Fibroblast of skin of left quadriceps (primary cell): ENCODE measurements at regions not wholly inside any gene's neighbourhood (a gene's known extent, or its start where the extent isn't known, plus 50 kb on each side); places are given as distances from the start of the nearest gene placed in this dataset.
"Not testable (repeated sequence)": the region's sequence is repeated elsewhere in the genome, so short reads cannot be mapped to it uniquely, and the experiment has no call there.

Source experiments
- DNase-seq, 2 experiments: peaks; one replicate each; pipeline ENCODE4 v3.0.0-alpha.2; 2013; ENCODE audit warnings: low read depth in 2 of 2

DNA sequence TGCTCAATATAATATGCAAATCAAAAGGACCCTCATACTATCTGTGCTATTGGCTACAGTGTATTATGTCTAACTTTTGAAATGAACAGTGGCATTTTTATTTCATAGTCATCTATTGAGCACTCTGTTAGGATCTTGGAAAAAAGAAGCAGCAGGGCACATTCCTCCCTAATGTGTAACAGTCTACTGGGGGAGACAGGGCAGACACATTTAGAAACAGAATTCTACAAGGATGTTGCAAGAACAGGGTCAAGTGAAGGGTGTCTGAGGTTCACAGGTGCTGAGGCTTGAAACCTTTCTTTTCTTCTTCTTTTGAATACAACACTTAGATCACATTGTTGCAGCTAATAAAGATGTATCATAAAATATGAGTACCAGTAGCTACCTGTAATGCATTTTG is 129.7 kb upstream of the SLC4A4 start:
- peak; percentile 57 to 59 for DNase-seq

DNA sequence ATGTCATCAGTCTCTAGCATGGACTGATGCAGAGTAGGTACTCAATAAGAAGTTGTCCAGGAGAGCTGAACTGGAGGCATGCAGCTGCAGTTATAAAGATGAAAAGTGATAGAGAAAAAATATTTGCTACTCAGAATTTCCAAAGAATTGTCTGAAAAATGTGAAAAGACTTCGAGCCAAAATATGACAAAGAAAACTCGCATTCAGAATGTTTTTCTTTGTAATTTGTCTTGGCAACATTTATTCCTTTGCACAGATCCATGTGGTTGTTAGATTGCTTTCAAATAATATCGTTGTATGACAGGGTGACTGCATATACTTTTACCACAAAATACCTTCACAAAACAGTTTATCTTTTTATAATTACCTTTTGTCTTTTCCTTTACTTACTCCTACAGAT is 128.0 kb upstream of the SLC4A4 start:
- no peak for DNase-seq

DNA sequence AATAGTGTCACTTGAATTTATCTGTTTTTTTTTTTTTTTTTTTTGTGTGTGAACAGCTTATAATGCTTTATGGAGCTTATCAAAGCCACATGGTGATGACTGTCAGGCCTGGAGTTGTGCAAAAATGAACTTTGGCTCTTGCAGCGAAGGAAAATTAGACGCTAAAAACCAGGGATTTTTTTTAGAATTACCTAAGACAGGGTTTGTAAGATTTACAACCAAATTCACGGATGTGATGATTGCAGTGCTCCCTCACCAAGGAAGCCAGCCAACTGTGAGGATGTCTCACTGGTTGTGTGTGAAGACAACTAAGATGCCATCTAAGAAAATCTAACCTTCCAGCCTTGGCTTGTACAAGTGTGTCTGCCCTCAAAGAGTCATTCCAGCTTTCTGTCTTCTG is 127.1 kb upstream of the SLC4A4 start:
- DNase-seq = peak; percentile 63 to 66

DNA sequence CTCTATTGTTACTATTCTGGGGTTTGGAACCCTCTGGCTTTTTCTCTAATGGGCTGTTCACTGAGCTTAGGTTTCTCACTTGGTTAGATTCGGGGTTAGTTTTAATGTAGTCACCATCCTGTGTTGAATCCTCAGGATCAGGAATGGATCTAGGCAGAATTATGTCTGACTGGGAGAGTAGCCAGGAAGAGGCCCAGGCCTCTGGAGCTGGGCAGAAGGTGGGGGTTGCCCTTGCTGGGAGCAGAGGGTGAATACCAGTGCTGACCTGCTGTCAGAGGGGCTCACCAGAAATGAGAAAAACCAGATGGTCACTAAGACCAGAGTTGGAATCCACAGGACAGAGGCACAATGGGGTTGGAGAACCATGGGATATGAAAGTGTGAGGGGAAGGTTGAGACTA is 126.6 kb upstream of the SLC4A4 start:
- DNase-seq = no peak

DNA sequence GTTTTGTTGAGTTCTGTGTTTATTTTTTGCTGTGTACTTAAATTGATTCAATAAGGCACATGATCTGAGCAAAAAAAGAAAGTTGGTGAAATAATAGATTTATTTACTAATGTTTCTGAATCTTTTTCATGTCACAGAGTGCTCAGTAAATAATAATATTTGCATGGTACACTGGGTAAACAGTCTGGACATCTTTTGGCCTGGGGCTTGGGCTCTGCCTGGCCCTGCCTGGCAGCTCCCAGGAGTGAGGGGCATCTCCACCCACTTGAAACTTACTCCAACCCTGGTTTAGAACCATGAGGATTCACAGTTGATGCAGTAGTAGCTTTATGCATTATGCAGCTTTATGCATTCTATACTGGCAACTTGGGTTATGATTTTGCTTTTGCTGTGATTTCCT is 124.2 kb upstream of the SLC4A4 start:
- DNase-seq = no peak

DNA sequence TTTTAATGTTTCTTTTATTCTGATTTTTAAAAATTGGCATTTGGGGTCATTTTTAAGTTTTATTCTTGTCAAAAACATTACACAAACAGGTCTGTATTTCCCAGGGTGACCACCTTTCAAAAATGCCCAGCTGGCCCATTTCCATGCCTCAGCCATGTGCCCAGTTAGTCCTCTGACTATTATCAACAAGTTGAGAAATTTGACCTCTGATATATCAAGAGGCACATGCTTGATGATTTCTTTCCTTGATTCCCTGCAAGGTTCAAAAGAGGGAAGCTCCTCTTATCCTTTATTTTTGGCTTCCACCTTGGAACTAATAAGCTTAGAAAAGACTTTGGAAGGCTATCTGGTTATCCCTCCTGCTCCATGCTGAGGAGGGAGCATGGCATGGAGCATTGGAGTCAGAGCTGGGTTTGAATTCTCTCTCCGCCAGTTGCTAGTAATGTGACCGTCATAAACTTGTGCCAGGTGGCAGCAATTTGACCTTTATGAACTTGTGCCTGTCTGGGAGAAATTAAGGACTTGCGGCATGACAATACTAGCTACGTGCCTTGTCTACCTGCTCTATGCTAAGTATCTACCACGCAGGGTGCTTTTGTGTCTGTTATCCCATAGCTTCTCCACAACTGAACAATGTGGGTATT is 122.4 kb upstream of the SLC4A4 start:
- DNase-seq = no peak

DNA sequence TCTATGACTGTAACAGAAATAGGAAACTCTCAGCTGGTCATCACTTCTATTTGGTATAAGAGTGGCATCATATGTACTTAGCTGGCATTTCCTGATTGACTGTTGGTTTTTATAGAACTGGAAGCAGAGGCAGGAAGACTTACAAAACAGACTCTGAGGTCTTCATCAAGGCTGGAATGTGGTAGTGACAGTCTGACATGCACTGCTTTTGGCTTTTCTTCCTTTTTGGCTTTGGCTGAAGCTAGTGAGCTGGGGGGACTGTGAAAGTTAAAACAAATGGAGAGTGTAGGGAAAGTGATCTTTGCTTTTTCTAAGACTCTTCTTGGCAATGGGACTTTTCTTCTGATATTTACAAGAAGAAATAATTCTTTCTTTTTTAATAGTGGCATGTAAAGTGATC is 121.1 kb upstream of the SLC4A4 start:
- DNase-seq = no peak

DNA sequence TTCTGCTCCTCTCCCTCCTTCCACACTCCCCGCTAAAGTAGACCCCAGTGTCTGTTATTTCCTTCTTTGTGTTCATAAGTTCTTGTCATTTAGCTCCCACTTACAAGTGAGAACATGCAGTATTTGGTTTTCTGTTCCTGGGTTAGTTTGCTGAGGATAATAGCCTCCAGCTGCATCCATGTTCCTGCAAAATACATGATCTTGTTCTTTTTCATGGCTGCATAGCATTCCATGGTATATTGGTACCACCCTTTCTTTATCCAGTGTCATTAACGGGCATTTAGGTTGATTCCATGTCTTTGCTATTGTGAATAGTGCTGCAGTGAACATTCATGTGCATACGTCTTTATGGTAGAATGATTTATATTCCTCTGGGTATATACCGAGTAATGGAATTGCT is 118.0 kb upstream of the SLC4A4 start:
- DNase-seq = not testable (repeated sequence)

DNA sequence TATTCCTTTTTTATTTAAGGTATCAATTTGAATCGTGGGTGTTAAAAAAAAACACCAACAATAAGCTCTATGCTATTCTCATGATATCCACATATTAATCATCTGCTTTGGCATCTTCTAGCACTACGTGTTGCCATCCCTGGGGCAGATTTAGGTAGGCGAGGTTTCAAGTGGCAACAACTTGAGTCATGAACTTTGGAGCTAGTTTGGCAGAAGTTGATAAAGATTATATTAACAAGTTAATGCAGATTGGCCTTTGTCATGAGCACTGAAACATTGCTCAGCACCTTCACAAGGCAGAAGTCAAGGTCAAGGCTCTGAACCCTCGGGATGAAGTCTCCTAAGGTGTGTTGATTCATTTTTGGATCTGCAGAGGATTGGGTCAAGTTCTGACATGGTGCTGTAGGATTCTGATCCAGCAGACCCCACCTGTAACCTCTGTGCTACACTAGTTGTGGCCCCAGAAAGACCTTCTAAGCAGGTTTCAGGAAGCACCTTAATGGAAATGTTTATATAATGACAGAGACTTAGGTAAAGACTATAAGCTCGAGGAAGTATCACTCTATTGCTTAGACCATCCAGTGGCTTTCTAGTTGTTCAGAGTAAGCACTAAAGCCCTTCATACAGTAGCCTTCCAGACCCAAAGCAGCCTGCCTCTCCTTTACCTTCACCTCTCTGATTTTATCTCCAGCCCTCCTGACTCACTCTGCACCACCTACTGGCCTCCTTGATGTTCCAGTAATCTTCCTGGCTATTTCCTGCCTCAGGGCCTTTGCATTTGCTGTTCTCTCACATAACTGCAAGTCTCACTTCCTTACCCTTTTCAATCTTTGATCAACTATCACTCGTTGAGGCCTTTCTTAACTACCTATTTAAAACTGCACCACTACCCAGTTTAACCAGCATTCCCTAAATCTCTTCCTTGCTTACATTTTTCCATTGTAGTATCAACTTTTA is 117.0 kb upstream of the SLC4A4 start:
- no peak for DNase-seq

DNA sequence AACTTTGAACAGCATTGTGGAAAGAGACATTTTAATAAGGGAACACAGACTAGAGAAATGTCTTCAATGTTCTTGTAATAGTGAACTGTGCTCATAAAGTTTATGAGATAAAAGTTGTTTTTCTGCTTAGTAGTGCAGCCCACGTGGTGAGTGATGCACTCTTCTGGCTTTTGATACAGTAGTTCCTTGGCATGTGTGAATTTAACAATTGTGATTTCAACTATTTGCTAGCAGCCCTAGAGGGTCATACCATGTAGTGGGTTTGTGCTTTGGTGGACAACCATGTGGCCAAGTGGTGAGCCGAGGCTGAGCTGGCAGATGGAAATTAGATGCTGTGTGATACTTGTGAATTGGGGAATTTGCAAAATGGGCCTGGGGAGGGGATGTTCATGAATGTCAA is 116.2 kb upstream of the SLC4A4 start:
- DNase-seq = no peak

DNA sequence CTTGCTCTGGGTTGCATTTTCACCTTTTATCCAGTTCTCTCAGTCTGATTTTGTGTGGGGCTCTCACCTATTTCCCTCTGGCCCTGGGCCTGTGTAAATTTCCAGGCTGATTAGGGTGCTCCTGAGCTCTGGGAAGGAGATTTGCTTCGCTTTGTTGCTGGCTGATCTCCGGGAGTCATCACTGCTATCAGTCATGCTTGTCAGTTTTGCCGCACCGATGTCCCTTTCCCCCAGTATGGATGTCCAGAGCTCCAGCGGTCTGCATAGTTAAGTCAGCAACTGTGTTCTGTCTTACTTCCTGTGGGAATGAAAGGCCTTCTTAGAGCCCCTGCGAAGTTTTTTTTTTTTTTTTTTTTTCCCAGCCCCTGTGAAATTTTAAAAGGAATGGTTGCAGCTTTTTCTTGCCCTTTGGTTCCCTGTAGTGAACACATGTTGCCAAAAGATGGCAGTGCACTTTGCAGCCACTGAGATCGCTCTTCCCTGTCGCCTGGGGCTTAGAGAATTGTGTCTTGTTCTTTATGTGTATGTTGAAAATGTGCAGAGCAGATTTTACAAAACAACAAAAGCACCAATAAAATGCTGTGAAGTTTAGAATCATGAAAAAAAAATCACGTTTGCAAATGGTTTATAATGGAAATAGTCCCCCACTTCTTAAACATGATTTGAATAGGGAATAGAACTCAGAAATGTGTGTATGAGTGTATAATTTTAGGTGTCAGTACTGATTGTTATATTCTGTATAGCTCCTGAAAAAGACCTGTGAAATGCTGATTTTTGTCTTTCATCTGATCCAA is 109.1 kb upstream of the SLC4A4 start:
- peak in 1 of 2 experiments; percentile 46 for DNase-seq

DNA sequence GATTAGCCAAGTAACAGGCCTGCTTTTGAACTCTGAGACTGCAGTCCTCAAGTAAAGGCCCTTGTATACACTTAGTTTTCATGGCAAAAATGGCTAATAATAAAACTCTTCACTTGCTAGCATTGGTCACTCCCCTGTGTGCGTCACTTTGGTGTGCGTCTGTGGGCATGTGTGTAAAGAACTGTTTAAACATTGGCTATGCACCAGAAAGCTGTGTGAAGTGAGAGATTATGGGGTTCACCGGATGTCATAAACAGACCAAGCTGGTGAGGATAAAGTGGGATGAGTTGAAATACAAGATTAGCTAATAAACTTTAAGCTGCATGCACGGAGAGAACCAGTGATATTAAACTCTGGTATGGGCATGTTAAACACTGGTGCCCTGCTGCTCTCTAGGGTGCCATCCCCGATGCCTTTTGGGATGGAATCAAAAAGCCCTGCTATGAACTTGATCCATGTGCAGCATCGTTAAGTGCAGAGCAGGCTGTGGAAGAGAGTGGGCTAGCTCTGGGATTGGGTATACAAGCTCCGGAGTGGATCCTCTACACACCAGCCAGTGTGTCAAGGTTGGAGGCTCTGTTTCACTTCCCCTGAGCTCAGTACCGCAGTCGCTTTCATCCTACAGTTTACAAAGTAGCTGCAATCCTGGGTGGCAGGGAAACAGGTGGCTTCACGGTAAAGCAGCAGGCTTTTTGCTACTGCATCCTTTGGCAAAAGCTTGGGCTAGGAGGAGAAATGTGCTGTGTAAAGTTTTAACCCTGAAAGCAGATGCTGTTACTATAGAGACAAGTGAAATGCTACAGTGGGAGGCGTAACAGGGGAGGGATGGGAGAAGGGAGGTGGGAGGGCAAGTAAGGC is 108.3 kb upstream of the SLC4A4 start:
- no peak for DNase-seq

DNA sequence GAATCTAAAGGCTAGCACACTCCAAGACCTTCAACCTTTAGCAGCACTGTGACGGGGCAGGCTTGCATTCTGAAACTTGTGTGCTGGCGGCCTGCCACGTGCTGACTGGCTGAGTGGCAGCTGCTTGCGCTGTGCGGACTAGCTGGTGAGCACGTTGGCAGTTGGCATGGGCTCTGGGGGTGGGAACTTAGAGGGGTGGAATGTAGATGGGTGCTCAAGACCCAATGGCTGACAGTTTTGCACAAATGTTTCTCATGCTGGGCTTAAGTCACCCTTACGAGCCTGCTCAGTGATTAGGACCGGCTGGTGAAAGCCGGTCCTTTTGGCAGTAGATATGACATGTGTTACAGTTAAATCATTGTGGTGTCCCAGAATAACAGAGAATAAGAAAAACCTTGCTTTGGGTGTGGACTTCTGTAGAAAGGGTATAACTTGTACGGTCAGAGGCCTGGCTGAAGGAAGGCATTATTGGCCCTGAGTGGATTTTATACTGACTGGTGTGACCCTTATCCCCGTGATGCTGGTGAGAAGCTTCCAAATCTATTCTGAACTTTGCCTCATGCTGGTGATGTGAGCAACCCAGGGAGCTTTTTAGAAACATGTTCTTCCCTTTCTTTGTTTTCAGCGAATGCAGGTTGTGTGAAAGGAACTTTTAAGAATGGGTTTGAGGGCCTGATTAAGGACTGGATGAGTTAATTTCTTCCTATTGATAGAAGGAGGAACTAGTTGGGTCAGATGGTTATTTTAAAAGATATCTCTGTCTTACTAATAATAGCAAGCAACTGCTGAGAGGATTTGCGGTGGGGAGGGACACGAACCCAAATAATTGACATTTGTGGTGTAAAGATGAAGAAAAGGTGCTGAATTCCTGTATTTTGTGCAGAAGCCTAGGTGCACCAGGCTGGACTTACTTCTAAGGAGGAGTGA is 107.4 kb upstream of the SLC4A4 start:
- no peak for DNase-seq

DNA sequence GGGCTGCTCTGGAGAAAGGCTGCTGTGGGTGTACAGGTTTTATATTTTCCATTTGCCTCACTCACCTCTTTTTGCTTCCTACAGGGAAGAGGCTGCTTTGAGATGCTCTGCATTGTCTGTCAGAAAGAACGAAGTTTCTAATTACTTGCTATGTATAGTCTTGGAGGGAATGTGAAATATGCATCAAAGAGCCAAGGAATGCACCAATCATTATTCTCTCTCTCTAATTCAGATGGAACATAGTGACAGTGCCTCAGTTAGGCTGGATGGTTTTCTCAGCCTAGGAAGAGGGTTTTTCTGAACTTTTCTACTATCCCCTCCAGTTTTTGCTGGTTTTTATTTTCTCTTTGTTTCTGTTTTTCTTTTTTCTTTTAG is 106.8 kb upstream of the SLC4A4 start:
- DNase-seq = no peak

DNA sequence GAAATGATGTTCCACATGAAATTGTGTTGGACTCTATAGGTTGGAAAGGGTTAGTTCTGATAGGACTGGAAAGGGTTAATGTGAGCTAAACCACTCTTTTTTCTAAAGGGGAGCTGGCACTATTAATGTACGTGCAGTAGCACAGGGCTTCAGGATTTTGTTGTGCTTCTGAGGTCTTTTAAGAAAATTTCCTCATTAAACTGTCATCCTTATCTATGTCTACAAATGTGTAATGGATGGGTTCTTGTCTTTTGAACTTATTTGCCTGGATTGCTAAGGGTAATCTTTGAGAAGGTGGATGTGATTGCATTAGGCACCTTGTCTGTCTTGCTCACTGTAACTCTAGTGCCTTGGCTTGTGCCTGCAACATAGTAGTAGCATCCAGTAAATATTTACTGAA is 106.0 kb upstream of the SLC4A4 start:
- no peak for DNase-seq

DNA sequence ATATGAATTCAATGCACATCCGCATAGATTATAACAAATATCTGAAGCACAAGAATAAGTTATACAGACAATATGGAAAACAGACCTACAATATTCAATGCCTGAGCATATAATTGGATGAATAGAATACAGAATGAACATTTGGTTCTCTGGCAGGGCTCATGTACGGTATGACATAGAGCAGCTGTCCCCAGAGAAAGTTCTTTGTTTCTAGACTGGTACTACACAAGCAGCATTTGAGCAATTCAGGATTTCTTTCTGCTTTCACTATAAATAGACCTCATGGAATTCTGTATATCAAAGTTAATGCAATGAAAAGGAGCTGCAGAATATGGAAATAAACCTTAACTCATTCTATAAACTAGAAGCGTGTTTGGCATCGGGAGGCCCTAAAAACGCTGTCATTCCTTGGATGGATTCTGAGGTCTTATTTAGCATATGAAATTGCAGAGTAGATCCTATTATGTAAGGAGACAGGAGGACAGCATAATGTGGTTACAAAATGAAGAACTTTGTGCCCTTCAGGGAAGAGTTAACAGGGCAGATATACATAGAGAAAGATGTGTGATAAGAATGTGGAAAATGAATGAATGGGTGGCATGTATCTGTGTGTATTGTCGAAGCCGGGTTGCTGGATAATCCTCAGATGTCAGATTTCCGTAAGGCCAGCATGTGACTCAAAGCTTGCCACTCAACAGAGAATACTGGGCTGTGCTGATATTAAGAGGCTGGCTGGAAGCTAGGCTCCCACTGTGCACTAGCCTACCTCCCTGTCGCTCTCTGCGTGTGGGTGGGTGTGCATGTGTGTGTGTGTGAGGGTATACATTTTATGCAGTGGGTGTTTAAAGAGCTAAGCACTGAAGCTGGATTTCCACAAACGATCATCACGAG is 103.3 kb upstream of the SLC4A4 start:
- no peak for DNase-seq

DNA sequence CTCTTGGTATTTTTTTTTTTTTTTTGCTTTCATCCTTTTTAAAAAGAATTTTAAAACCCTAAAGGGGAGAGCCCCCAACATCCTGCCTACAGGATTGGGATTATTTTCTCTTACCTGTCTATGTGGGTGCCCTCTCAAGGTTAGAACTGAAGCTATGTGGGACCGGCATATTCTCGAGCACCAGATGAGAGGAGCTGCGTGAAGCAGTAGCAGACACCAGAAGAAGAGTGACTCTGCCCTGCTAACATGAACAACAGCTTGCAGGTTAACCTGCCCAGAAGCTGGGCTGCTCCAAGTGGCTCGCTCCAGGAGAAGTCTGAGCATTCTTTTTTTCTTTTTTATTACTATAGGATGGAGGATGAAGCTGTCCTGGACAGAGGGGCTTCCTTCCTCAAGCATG is 102.6 kb upstream of the SLC4A4 start:
- DNase-seq = no peak

DNA sequence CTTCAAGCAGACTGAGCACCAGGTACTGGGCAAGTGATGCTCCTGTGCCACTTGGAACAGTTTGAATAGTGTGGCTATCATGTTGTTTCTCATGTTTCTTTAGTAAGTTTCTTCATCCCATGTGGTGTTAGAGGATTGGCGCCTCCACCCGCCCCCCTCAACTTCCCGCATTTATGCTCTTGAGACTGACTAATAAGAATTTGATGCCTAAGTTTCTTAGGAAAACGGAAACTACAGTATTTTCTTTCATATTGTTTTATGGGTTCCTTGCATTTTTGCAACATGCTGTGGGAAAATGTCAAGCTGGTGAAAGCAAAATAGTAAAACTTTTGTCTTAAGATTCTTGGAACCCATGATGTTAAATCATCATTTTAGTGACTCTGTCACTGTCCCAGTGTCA is 101.2 kb upstream of the SLC4A4 start:
- DNase-seq = no peak

DNA sequence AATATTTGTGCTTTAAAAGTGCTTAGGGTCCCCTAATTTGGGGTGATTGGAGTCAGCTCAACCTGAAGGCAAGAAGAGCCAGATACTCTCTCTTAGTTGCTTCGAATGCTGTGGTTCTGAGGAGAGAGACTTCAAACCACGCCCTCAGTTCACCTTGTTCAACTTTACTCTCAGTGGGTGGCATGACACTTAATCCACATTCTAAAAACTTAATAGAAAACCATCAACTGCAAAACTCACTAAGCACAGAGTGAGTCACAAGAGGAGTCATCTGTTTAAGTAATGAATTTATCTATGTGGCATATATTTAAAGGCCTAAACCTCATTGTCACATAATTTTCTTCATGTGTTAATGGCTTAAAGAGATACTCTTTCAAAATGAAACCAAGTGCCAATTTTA is 99.5 kb upstream of the SLC4A4 start:
- DNase-seq = no peak
